IPS-11a (cell line): ENCODE measurements at regions not wholly inside any gene's neighbourhood (a gene's known extent, or its start where the extent isn't known, plus 50 kb on each side); places are given as distances from the start of the nearest gene placed in this dataset.
"Not testable (repeated sequence)": the region's sequence is repeated elsewhere in the genome, so short reads cannot be mapped to it uniquely, and the experiment has no call there.

Source experiments
- H3K4me3 ChIP-seq: one replicate; pipeline ENCODE4 v1.5.1; 2013; ENCODE audit warnings: low read depth, low read length, control low read depth

DNA sequence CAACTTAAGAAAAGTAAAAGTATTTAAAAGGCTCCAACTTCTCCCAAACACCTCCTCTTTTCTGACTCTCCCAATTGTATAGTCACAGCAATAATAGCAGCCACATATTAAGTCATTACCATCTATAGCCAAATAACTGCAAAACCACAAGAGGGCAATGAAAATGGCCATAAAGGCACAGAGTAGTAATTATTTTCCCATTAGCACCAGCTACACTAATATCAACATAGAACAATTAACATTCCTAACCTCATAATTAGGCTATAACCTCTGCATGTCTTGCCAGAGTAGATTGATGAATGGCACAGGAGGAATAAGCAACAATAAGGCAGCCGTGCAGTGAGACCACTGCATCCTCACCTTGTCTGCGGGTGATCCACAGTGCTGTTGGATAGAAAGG lies 226.4 kb upstream of the SERP2 start:
- no peak overlapping the region for H3K4me3 ChIP-seq

DNA sequence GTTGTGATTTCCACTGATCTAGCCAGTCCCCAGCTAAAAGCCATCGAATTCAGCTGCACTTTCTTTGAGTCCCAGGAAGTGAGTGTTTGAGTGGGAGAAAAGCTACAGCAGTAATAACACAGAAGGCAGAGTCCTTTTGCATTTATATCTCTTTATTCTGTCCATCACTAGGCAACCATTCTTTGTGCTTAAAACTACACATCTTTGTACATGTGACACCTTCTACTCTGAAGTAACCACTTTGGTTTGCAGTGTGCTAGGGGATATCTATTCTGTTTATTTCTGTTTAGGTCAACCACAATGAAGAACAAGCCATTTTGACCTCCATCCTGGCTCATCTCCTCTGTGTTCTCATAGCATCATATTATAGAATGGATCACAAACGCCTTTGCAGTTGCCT lies 226.0 kb upstream of the SERP2 start:
- H3K4me3 ChIP-seq: no peak overlapping the region

DNA sequence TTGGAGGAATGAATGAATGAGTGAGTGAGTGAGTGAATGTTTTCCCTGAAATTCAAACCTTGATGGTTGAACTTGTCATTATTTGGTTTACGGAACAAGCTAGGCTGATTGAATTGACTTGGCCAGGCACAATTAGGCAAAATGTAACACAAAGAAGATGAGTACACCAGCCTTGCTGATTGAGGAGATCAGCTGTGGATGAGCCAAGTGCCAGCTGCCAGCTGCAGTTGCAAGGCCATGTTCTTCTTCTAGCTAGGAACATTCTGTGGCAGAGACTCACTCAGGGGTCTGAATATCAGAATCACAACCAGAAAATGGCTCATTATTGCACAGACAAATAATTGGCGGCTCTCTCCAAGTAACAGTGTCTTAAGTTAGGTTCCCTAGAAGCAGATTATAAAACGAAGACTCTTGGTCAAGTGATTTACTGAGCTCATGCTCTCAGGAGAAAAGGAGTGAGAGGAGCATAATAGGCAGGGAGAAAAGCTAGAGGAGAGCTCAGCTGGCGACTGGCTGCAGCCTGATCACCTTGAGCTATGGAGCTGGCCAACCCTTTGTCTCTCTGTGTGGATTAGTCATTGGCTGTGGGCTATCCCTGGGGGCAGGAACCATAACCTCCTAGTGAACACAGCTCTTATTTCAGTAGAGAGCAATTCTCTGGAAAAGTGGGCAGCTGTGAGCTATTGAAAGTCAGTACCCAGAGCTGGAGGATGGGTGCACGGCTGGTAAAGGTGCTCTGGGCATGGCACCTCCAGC lies 225.3 kb upstream of the SERP2 start:
- H3K4me3 ChIP-seq: no peak overlapping the region

DNA sequence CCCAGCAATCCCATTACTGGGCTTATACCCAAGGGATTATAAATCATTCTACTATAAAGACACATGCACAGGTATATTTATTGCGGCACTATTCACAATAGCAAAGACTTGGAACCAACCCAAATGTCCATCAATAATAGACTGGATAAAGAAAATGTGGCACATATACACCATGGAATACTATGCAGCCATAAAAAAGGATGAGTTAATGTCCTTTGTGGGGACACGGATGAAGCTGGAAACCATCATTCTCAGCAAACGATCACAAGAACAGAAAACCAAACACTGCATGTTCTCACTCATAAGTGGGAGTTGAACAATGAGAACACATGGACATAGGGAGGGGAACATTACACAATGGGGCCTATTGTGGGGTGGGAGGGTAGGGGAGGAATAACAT lies 224.4 kb upstream of the SERP2 start:
- H3K4me3 ChIP-seq: not testable (repeated sequence)

DNA sequence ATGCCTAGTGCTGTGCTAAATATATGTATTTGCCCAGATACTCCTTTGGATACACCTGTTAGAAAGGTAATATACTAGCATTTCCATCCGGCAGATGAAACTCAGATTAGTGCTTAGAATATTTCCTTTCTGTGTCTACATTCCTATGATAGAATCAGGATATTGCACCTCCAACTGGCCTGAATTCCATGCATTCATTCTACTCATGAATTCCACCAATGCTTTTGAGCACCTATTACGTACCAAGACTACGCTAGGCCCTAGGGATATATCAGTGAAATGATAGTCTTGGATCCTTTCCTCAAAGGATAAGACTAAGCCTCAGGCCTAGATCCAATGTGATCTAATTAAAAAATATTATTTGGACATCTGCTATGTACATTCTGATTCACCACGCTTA lies 223.8 kb upstream of the SERP2 start:
- H3K4me3 ChIP-seq: no peak overlapping the region

DNA sequence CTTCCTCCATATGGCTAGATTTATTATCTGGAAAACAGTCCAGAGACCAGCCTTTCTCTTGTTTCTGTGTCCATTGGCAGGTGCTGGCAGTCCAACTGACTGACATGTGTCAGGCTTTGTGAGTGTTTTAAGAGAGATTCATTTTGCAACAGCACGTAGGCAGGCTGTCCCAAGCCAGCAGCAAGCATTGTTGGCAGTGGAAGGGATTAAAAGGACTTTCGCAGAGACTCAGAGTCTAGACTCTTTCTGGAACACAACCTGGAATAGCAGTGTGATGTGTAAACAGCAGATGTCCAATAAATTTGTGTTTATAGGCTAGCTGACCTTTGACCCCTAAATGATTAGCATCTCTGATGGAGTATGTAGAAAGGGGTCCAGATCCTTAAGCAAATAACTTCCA lies 222.2 kb upstream of the SERP2 start:
- no peak overlapping the region for H3K4me3 ChIP-seq

DNA sequence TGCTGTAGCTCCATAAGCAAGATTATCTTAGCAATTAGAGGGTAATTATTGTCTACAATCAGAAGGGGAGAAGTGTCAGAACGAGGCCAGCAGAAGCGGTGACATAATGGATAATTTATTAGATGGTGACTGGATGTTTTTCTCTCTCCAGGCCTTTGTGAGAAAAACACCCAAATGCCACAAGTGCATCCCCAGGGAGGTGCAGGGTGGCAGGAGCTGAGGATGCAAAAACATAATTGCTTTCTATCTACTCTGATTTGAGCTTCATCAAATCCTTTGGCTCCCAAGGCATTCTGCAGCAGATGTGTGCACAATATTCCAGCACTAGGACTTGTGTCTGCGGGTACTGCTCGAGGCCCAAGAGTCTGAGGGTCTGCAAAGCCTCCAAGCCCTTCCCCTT lies 220.1 kb upstream of the SERP2 start:
- H3K4me3 ChIP-seq: no peak overlapping the region

DNA sequence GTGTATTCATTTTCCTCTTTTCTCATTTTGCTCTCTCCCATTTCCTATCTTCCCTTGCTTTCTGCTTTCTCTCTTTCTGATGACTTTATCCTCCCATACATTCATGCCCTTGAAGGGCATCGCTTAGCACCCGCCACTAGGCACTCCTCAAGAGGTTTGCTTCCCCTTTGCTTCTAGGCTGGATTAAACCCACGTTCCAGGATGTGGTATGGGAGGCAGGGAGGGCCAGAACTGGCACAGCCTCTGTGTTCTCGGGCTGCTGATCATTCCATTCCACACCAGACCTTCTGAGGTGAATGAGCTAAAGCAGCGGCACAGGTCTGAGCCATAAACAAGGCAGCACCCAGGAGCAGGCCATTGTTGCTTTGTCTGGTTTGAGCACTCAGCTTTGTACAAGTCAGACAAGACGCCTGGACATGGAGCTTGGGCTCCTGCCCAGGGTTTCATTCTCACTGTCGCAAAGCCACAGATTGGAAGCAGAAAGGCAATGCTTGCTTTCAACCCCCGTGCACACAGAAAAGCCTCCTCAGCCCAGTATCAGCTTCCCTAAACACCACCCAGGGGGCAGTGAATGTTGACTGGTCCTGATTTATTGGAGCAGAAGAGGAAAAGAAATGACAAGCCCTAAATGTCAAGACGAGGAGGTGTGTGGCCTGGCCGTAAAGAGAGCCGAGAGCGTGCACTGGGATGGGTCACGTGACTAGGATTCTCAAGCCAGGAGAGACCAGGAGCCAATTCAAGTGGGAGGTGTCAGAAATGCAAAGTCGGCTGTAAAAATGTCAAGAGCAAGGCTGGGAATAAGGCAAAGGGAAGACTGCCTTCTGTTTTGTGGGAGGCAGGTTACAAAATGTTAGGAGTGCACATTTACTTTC lies 218.0 kb upstream of the SERP2 start:
- H3K4me3 ChIP-seq: no peak overlapping the region

DNA sequence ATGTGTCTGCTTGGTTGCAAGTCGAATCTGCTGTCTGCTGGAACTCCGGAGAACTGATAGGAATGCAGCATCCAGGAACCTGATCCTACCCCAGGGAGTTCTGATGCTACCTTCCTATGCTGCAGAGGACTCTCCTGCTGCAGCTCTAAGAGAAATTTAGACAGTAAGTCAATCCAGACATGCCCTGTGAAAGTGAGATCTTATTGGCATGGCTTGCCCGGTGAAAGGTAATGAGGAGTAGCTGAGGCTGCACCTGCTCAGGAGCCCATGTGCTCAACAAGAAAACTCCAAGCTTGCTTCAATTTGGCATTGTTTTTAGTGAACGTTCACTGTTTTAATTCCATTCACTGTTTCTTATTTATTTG lies 217.3 kb upstream of the SERP2 start:
- H3K4me3 ChIP-seq: no peak overlapping the region

DNA sequence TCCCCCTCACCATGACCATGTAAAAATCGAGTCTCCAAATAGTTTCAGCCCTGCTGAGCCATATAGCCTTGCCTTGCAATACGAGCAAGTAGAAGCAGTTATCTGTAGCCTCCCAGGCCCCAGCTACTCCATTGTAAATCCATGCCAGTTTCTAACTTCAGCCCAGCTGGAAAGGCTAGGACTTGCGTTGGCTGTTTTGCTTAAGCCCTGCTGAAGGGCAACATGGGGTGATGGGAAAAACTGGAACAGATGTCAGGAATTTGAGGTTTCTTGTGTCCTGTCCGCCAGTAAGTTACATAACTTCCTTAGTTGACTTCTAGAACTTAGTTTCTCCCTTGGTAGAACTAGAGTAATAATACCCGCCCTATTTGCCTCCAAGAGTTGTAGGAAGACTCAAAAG lies 216.0 kb upstream of the SERP2 start:
- no peak overlapping the region for H3K4me3 ChIP-seq

DNA sequence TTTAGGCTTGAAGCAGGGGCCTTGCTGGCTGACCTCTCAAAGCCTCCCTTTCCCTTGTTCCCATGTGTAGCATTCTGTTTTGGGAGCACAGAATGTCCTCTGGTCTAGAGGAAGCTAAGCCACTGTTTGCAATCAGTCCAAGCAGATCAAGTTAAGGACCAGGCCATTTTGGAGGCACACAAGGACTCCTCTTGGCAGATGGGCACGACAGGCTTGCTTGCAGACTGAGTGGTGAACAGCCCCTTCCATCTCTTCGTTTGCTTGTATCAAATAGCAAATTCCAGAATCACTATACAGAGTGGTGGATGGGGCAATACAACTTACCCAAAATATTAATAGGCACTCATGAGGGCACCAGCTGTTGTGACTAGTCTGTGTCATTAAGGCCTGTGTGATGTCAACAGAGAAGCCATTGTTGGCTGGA lies 215.5 kb upstream of the SERP2 start:
- no peak overlapping the region for H3K4me3 ChIP-seq

DNA sequence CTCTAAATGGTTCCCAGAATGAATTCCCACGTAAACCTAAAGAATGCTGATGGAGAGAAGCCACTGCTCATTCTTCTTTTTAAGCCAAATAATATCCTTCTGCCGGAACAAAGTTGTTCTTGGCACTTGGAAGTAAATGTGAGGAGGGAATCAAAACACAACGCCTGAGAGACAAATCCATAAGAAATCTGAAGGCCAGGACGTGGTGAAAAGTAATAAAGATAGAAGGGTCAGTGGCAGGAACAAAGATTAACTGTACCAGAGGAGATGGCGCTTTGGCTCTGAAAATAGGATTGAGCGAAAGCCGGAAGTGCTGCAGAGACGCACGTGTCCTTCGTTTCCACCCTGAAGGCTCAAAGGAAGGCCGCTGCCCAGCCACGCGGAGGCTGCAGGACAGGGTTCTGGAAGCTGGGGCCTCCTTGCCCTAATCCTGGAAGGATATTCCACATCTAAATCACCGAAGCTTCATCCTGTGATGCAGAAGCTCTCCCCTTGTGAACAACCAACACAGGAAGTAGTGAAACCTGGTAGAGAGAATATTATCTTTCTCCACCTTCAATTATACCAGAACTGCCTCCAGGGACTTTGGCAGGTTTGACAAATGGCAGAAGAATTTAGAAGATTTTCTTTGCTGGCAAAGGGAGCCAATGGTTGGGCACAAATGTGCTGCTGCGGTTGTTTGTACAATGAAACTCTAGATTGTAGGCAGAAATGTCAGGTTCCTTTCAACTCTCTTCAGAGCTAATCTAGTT lies 214.6 kb upstream of the SERP2 start:
- no peak overlapping the region for H3K4me3 ChIP-seq

DNA sequence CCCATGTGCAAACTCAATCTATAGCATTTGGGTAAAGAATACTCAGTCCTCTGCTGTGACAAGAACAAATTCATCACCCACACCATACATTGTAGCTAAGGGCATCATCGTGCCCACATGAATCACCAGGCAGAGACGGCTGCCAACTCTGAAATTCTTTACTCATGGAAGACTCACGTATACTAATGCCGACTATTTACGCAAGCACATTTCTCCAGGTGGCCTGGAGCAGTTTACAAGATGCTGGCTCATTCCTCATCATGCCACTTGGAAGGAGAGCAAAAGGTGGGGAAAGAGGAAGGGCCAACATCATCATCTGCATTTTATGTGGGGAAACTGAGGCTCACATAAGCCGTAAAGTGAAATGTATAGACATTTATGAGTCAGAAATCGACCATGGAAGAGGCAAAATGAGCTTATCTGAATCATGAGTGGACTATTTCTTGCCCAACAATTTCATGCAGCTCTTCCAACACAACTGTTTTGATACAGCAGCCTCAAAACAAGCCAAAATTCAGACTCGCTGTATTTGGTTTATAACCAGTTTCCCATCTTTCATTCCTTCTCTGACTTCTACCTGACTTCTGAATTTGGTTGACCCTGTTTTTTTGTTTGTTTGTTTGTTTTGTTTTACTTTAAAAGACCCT lies 213.9 kb upstream of the SERP2 start:
- no peak overlapping the region for H3K4me3 ChIP-seq

DNA sequence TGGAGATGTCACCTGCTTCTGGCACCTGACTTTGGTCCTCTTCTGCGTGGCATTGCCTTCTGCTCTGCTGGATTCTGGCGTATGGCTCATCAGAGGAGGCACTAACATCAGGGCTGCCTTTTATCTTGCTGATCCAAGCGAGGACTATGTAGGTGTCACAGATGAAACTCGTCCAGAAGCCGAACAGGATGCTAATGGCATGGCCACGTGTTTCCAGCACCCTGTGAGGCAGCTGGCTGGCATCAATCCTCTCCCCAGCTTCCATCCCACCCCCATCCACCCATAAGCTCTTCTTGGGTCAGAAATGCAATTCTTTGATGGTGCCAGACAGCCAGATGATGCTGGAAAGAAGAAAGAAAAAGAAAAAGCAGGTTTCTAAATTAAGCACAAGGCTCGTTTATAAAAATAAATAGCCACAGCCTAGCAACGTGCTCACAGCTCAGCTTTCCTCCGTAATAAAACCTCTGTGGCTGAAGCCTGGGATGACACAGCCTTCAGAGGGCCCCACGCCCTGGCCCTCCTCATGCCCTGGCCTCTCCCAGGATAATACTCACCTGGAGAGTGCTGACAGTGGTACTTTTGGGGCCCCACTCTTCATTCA lies 212.9 kb upstream of the SERP2 start:
- H3K4me3 ChIP-seq: no peak overlapping the region

DNA sequence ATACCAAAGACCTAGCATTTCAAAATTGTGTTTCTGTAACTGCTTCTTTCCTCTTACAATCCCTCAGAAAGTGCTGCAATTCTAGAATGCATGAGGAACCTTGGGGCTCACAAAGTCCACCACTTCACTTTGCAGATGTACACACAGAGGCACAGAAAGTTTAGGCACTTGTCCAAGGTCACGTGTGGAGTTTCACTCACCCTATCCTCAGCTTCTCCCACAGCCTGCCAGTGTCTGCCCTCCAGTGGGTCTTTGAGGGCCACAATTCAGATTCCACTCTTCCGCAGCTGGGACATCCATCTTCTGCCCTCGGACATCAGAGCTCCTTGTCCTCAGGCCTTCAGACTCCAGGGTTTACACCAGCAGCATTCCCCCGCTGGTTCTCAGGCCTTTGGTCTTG lies 210.5 kb upstream of the SERP2 start:
- H3K4me3 ChIP-seq: no peak overlapping the region

DNA sequence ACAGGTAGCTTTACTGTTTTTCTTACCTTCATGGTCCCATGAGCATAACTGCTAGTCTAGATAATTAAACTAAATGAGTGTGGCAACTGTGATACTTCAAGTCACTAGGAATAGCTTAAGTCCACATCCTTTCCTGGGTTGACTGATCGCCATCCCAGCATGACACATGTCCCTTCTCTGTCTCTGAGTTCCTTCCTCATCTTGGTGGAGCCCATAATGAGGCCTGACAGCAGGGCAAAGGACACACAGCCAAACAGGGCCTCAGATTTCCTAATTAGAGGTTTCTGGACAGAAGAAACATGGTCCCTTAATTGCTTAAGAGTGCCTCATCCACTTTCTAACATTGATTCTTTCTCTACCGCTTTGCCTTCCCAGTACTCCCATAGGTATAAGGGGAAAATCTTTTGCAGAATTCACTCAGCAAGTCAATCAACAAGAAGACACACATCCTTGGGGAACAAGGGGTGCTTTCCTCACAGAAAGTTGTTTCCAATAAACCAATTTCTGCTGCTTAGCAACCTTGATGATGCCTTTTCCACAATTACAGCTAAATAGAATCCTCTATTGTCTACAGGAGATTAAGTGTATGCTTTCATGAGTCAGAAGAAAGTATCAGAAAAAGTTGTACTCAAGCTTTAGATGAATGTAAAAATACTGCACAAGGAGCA lies 208.3 kb upstream of the SERP2 start:
- H3K4me3 ChIP-seq: no peak overlapping the region

DNA sequence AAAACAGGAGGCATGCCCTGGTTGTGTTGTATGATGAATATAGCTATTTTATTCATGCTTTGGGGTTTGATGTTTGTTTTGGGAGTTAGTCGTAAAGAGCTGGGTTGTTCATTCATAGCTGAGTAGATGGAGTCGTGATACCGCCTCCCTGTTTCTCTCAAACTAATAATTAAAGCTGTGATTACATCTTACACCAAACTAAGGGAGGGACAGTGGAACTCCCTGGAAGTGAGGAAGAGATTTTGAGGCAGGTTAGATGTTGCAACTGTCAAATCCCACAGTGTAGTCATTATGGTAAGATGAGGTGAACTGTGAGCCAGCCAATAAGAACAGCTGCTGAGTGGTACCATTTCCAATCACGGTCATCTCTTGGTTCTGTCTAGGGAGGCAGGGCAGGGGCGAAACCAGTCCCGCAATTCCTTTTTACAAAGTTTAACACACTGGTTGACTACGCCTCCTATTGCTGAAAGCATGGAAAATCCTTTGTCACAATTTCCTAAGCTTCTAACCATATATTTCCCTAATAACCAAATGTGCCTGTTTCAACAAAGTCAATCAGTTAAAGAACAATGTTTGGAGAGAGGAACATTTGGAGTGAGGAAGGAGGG lies 207.6 kb upstream of the SERP2 start:
- H3K4me3 ChIP-seq: no peak overlapping the region

DNA sequence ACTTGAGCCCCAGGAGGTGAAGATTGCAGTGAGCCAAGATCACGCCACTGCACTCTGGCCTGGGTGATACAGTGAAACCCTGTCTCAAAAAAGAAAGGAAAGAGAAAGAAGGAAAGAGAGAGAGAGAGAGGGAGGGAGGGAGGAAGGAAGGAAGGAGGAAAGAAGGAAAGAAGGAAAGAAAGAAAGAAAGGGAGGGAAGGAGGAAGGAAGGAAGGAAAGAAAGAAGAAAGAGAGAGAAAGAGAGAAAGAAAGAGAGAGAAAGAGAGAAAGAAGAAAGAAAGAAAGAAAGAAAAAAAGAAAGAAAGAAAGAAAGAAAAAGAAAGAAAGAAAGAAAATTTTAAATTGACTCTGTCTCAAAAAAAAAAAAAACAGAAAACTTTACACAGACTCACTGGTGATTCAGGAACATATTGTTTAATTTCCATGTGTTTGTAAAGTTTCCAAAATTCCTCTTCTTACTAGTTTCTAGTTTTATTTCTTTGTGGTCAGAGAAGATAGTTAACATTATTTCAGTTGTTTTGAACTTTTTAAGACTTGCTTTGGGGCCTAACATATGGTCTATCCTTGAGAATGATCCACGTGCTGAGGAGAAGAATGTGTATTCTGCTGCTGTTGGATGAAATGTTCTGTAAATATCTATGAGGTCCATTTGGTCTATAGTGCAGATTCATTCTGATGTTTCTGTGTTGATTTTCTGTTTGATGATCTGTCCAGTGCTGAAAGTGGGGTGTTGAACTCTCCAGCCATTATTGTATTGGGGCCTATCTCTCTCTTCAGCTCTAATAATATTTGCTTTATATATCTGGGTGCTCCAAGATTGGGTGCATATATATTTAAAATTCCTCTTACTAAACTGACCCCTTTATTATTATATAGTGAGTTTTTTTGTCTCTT lies 204.4 kb upstream of the SERP2 start:
- H3K4me3 ChIP-seq: no peak overlapping the region

DNA sequence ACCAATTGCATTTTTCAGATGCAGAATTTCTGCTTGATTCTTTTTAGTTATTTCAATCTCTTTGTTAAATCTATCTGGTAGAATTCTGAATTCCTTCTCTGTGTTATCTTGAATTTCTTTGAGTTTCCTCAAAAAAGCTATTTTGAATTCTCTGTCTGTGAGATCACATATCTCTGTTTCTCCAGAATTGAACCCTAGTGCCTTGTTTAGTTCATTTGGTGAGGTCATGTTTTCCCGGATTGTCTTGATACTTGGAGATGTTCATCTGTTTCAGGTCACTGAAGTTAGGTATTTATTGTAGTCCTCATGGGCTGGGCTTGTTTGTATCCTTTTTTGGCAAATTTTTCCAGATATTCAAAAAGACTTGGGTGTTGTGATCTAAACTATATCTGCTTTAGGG lies 202.9 kb upstream of the SERP2 start:
- no peak overlapping the region for H3K4me3 ChIP-seq
